ENCODE measurements at regions not wholly inside any gene's neighbourhood (a gene's known extent, or its start where the extent isn't known, plus 50 kb on each side); places are given as distances from the start of the nearest gene placed in this dataset.

DNA sequence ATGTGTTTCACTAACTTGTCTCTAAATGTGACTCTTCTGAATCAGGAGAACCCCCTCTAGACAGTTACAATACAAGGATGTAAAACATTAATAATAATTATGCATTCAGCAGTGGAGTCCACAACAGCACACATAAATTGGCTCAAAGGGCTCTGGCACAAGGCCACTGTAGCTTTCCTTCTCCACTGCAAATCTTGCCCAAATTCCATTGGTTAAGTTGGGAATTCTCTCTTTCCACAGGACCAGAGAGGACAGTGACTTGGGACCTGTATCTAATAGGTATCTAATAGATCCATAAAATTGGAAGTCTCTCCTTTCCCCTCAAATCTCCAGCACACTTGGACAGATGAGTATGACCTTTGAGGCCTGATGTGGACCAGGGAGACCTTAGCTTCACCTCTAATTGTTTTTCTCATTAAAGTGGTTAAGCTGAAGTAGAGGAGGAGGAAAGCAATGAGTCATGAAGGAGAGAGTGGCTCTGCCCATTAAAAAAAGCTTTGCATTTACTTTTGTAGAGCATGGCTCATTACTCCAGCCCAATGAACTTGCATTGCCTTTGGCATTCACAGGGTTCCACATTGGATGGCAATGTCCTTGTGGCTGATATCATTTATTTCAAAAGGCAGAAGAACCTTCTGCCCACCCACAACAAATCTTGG lies 72.3 kb upstream of the SH3RF1 start:
- peak; percentile 56 for DNase-seq (ENCODE audit: low read depth, low spot score)
- TF ChIP-seq, protein P1, sequence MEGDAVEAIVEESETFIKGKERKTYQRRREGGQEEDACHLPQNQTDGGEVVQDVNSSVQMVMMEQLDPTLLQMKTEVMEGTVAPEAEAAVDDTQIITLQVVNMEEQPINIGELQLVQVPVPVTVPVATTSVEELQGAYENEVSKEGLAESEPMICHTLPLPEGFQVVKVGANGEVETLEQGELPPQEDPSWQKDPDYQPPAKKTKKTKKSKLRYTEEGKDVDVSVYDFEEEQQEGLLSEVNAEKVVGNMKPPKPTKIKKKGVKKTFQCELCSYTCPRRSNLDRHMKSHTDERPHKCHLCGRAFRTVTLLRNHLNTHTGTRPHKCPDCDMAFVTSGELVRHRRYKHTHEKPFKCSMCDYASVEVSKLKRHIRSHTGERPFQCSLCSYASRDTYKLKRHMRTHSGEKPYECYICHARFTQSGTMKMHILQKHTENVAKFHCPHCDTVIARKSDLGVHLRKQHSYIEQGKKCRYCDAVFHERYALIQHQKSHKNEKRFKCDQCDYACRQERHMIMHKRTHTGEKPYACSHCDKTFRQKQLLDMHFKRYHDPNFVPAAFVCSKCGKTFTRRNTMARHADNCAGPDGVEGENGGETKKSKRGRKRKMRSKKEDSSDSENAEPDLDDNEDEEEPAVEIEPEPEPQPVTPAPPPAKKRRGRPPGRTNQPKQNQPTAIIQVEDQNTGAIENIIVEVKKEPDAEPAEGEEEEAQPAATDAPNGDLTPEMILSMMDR (IDR thresholded peaks at IDR 0.05; ENCODE audit: low read depth, low read length): no peak
- H3K4me3 ChIP-seq (ENCODE audit: low read depth, low read length): no peak overlapping the region
- in situ Hi-C loops (cut with HindIII; ENCODE audit: low sequenced_read_pairs): no loop called here

DNA sequence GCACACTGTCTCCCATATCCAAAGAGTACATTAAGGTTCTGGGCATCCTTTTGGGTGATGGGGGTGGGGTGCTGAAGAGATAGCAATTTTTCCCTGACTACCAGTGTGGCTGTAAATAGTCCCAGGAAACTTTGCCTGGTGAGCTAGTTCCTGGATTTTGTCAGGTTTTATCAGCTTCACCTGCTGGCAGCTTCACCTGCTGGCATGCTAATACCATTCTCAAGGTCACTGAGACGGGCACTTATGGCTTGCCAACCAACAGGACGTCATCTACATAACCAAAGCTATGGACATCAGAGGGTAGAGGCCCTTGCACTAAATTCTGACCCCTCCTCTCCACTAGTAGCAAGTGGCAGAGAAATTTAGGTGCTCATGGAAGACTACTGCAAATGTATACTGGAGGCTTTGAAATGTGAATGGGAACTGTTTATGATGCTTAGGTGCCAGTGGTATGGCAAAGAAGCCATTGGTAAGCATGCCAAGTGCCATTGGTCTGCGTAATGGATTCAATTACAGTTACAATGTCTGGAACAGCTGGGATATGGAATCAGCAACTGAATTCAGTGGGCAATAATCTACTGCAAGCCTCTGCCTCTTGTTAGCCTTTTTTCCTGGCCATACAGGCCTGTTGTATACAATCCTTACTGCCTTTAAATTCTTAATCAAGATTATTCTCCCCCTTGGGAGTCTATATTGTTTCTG lies 71.6 kb upstream of the SH3RF1 start:
- TF ChIP-seq, protein P1 (IDR thresholded peaks at IDR 0.05; ENCODE audit: low read depth, low read length): no peak
- no peak for DNase-seq (ENCODE audit: low read depth, low spot score)
- no peak overlapping the region for H3K4me3 ChIP-seq (ENCODE audit: low read depth, low read length)
- in situ Hi-C loops (cut with HindIII; ENCODE audit: low sequenced_read_pairs): no loop called here

DNA sequence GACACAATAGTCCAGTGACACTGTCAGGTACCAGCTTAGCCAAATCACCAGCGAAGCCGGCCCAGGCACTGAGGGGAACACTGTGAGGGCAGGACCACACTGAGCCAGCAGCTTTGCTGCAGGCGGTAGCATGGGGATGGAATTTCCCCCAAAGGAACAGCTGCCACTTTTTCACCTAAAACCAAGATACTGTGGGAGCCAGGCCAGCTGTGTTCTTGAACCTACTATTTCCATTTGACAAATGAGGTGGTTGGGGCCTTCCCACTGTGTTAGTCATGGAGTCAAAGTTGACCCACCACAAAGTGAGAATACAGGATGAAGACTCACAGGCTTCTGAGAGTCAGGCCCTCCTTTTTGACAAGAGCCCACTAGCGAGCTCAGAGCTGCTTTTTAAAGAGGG lies 70.7 kb upstream of the SH3RF1 start:
- in situ Hi-C loops (cut with HindIII; ENCODE audit: low sequenced_read_pairs): no loop called here
- DNase-seq (ENCODE audit: low read depth, low spot score): peak; percentile 93
- H3K4me3 ChIP-seq (ENCODE audit: low read depth, low read length): no peak overlapping the region
- TF ChIP-seq, protein P1 (IDR thresholded peaks at IDR 0.05; ENCODE audit: low read depth, low read length): no peak

DNA sequence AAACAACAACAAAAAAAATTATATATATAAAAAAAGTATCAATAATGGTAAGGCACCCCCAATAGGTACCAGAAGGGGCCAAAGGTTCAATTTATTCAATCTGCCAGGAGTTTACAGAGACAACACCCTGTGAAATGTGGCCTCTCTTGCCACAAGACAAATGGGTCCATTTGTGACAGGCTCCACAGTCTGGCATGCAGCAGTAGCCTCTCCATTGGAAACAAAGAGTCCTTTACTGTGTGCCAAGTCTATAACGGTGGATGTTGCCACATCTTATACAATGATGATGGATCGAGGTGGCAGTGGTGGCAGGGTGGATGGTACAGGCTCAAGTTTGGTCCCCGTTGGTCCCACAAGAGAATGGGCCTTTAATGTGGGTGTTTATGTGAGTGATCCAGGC lies 70.1 kb upstream of the SH3RF1 start:
- no peak overlapping the region for H3K4me3 ChIP-seq (ENCODE audit: low read depth, low read length)
- TF ChIP-seq, protein P1 (IDR thresholded peaks at IDR 0.05; ENCODE audit: low read depth, low read length): no peak
- no peak for DNase-seq (ENCODE audit: low read depth, low spot score)
- in situ Hi-C loops (cut with HindIII; ENCODE audit: low sequenced_read_pairs): no loop called here

DNA sequence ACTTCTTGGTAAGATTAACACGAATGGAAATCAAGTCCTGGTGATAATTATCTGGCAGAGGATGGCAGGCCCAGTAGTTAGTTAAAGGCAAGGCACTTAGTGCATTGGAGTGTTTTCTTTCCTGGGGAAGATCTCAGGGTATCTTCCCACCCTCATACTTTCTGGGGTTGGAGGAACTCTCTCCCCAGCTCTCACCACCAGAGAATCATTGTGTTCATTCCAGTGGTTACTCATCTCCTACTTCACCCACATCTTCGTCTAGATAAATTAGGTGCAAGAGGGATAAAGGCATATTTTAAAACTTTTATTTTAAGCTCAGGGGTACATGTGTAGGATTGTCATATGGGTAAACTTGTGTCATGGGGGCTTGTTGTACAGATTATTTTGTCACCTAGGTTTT lies 67.5 kb upstream of the SH3RF1 start:
- in situ Hi-C loops (cut with HindIII; ENCODE audit: low sequenced_read_pairs): no loop called here
- no peak for DNase-seq (ENCODE audit: low read depth, low spot score)

DNA sequence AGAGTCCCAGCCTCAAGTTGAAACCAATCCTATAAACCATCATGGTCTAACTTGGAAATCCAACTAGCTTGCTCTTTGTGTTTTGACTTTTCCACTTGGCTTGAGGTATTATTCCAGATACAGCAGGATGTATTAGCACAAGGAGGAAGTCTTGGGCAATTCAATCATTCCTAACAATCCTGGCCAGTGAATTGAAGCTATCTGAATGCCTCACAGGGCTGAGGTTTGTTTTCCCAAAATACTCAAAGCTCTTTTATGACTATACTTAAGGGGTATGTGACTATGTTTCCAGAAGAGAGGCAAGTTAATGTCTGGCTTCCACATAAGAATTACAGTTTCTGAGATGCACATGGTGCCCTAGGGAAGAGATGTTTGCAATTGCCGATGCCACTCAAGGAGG lies 66.8 kb upstream of the SH3RF1 start:
- TF ChIP-seq, protein P1 (IDR thresholded peaks at IDR 0.05; ENCODE audit: low read depth, low read length): no peak
- in situ Hi-C loops (cut with HindIII; ENCODE audit: low sequenced_read_pairs): no loop called here
- no peak overlapping the region for H3K4me3 ChIP-seq (ENCODE audit: low read depth, low read length)
- peak; percentile 92 for DNase-seq (ENCODE audit: low read depth, low spot score)

More for the DNA sequence above, 67.5 kb upstream of the SH3RF1 start:
- TF ChIP-seq, protein P1 (IDR thresholded peaks at IDR 0.05; ENCODE audit: low read depth, low read length): no peak
- H3K4me3 ChIP-seq (ENCODE audit: low read depth, low read length): no peak overlapping the region
